Activated CD4-positive, alpha-beta memory T cell treated with anti-CD3 and anti-CD28 coated beads, Interleukin-2, amount 10 ng/mL, durations not matched to agents 7 days and 5 days (primary cell): ENCODE measurements at regions not wholly inside any gene's neighbourhood (a gene's known extent, or its start where the extent isn't known, plus 50 kb on each side); places are given as distances from the start of the nearest gene placed in this dataset.

Source experiments
- CTCF ChIA-PET: fragments of 350-600 bp; sonication (Branson Sonifier 250); formaldehyde crosslinking; loops from one replicate; lab custom pipeline; 2021; ENCODE audit warnings: antibody characterized with exemption, inconsistent platforms; lab: Charles Lee
- POLR2A ChIA-PET: fragments of 350-600 bp; sonication (Branson Sonifier 250); formaldehyde crosslinking; loops from one replicate; lab custom pipeline; 2021; ENCODE audit warnings: antibody characterized with exemption; lab: Charles Lee
- DNase-seq: peaks from one replicate; pipeline ENCODE4 v3.0.0-alpha.2; 2020
- H3K27ac Mint-ChIP-seq: one replicate; pipeline ENCODE4 v1.8.0; 2021; ENCODE audit warnings: mild to moderate bottlenecking, mixed read lengths
- H3K27me3 Mint-ChIP-seq: one replicate; pipeline ENCODE4 v1.8.0; 2021; ENCODE audit warnings: mixed read lengths
- H3K36me3 Mint-ChIP-seq: one replicate; pipeline ENCODE4 v1.8.0; 2021; ENCODE audit warnings: low read depth, mixed read lengths
- H3K4me1 Mint-ChIP-seq: one replicate; pipeline ENCODE4 v1.8.0; 2021; ENCODE audit warnings: mixed read lengths
- H3K4me3 Mint-ChIP-seq: one replicate; pipeline ENCODE4 v1.8.0; 2021; ENCODE audit warnings: mild to moderate bottlenecking, mixed read lengths
- H3K9me3 Mint-ChIP-seq: one replicate; pipeline ENCODE4 v1.8.0; 2021; ENCODE audit warnings: mixed read lengths

GRCh38 chr11:115078461-115079438, 400.4 kb downstream of the NXPE2 start:
- CTCF ChIA-PET: no interaction called here
- Mint-ChIP-seq H3K9me3 (no peaks in the 10 kb centered on the region), H3K4me3 (no peak overlapping the region), H3K4me1 (no peaks in the 10 kb centered on the region), H3K27me3 (peaks cover 2% of the 10 kb centered on the region), H3K36me3 (no peaks in the 10 kb centered on the region), H3K27ac (no peak overlapping the region)
- no peak for DNase-seq
- POLR2A ChIA-PET: no interaction called here

GRCh38 chr11:115080923-115081680, 402.8 kb downstream of the NXPE2 start:
- no peaks in the 10 kb centered on the region for H3K4me1 Mint-ChIP-seq
- CTCF ChIA-PET: interaction anchor here (0.5 kb wide), 1 partner anchor 907 kb away, joined by 3 read pairs; no protein-coding TSS in a partner anchor
- no peak overlapping the region for H3K4me3 Mint-ChIP-seq

GRCh38 chr11:115081972-115082371, 403.6 kb downstream of the NXPE2 start:
- no peak overlapping the region for H3K4me3 Mint-ChIP-seq
- H3K27ac Mint-ChIP-seq: no peak overlapping the region
- no peaks in the 10 kb centered on the region for H3K27me3 Mint-ChIP-seq
- H3K9me3 Mint-ChIP-seq: no peaks in the 10 kb centered on the region
- no peaks in the 10 kb centered on the region for H3K4me1 Mint-ChIP-seq
- POLR2A ChIA-PET: no interaction called here
- DNase-seq: no peak
- H3K36me3 Mint-ChIP-seq: no peaks in the 10 kb centered on the region
- CTCF ChIA-PET: no interaction called here

More at GRCh38 chr11:115080923-115081680, 402.8 kb downstream of the NXPE2 start:
- H3K36me3 Mint-ChIP-seq: no peaks in the 10 kb centered on the region
- H3K27ac Mint-ChIP-seq: no peak overlapping the region
- POLR2A ChIA-PET: no interaction called here
- no peaks in the 10 kb centered on the region for H3K9me3 Mint-ChIP-seq
- DNase-seq: no peak
- H3K27me3 Mint-ChIP-seq: peaks cover 2% of the 10 kb centered on the region

- CTCF ChIA-PET: no interaction called here
- POLR2A ChIA-PET: no interaction called here
- H3K27me3 Mint-ChIP-seq: no peaks in the 10 kb centered on the region
- no peaks in the 10 kb centered on the region for H3K36me3 Mint-ChIP-seq
- H3K4me3 Mint-ChIP-seq: no peak overlapping the region
- no peak for DNase-seq
- no peak overlapping the region for H3K27ac Mint-ChIP-seq
- no peaks in the 10 kb centered on the region for H3K4me1 Mint-ChIP-seq
- H3K9me3 Mint-ChIP-seq: no peaks in the 10 kb centered on the region
Observed at GRCh38 chr11:115083144-115083806, 404.9 kb downstream of the NXPE2 start.

- Mint-ChIP-seq H3K27ac (no peak overlapping the region), H3K27me3 (no peaks in the 10 kb centered on the region), H3K4me3 (no peak overlapping the region), H3K4me1 (no peaks in the 10 kb centered on the region), H3K36me3 (no peaks in the 10 kb centered on the region), H3K9me3 (no peaks in the 10 kb centered on the region)
- POLR2A ChIA-PET: no interaction called here
- DNase-seq: no peak
- CTCF ChIA-PET: no interaction called here
Observed at GRCh38 chr11:115084231-115084630, 405.9 kb downstream of the NXPE2 start.

GRCh38 chr11:115085461-115086210, 407.3 kb downstream of the NXPE2 start:
- Mint-ChIP-seq H3K27ac (no peak overlapping the region), H3K9me3 (no peaks in the 10 kb centered on the region), H3K27me3 (no peaks in the 10 kb centered on the region), H3K36me3 (no peaks in the 10 kb centered on the region), H3K4me1 (no peaks in the 10 kb centered on the region), H3K4me3 (no peak overlapping the region)
- CTCF ChIA-PET: no interaction called here
- no peak for DNase-seq
- POLR2A ChIA-PET: no interaction called here

GRCh38 chr11:115087791-115088190, 409.5 kb downstream of the NXPE2 start:
- POLR2A ChIA-PET: no interaction called here
- Mint-ChIP-seq H3K36me3 (no peaks in the 10 kb centered on the region), H3K4me1 (no peaks in the 10 kb centered on the region), H3K27ac (no peak overlapping the region), H3K9me3 (no peaks in the 10 kb centered on the region), H3K4me3 (no peak overlapping the region), H3K27me3 (no peaks in the 10 kb centered on the region)
- DNase-seq: no peak
- CTCF ChIA-PET: no interaction called here

- Mint-ChIP-seq H3K4me1 (no peaks in the 10 kb centered on the region), H3K9me3 (no peaks in the 10 kb centered on the region), H3K4me3 (no peak overlapping the region), H3K27ac (no peak overlapping the region), H3K36me3 (no peaks in the 10 kb centered on the region), H3K27me3 (no peaks in the 10 kb centered on the region)
- CTCF ChIA-PET: no interaction called here
- POLR2A ChIA-PET: no interaction called here
- no peak for DNase-seq
Observed at GRCh38 chr11:115092516-115092915, 411.7 kb downstream of the CADM1 start.

GRCh38 chr11:115097796-115098408, 406.3 kb downstream of the CADM1 start:
- POLR2A ChIA-PET: no interaction called here
- no peak overlapping the region for H3K4me3 Mint-ChIP-seq
- H3K36me3 Mint-ChIP-seq: no peaks in the 10 kb centered on the region
- no peaks in the 10 kb centered on the region for H3K4me1 Mint-ChIP-seq
- no peak overlapping the region for H3K27ac Mint-ChIP-seq
- no peaks in the 10 kb centered on the region for H3K27me3 Mint-ChIP-seq
- CTCF ChIA-PET: no interaction called here
- DNase-seq: no peak
- no peaks in the 10 kb centered on the region for H3K9me3 Mint-ChIP-seq

- no peaks in the 10 kb centered on the region for H3K4me1 Mint-ChIP-seq
- H3K27me3 Mint-ChIP-seq: no peaks in the 10 kb centered on the region
- no peak for DNase-seq
- no peaks in the 10 kb centered on the region for H3K9me3 Mint-ChIP-seq
- H3K27ac Mint-ChIP-seq: no peak overlapping the region
- H3K4me3 Mint-ChIP-seq: no peak overlapping the region
- no peaks in the 10 kb centered on the region for H3K36me3 Mint-ChIP-seq
- CTCF ChIA-PET: no interaction called here
- POLR2A ChIA-PET: no interaction called here
Observed at GRCh38 chr11:115100706-115101105, 403.5 kb downstream of the CADM1 start.

GRCh38 chr11:115103921-115104320, 400.3 kb downstream of the CADM1 start:
- H3K9me3 Mint-ChIP-seq: no peaks in the 10 kb centered on the region
- no peaks in the 10 kb centered on the region for H3K27me3 Mint-ChIP-seq
- no peaks in the 10 kb centered on the region for H3K36me3 Mint-ChIP-seq
- CTCF ChIA-PET: no interaction called here
- H3K27ac Mint-ChIP-seq: no peak overlapping the region
- no peak for DNase-seq
- H3K4me3 Mint-ChIP-seq: no peak overlapping the region
- POLR2A ChIA-PET: no interaction called here
- H3K4me1 Mint-ChIP-seq: no peaks in the 10 kb centered on the region

- Mint-ChIP-seq H3K36me3 (no peaks in the 10 kb centered on the region), H3K27me3 (no peaks in the 10 kb centered on the region), H3K9me3 (no peaks in the 10 kb centered on the region), H3K4me3 (no peak overlapping the region), H3K27ac (no peak overlapping the region), H3K4me1 (no peaks in the 10 kb centered on the region)
- POLR2A ChIA-PET: no interaction called here
- DNase-seq: no peak
- CTCF ChIA-PET: no interaction called here
Observed at GRCh38 chr11:115104851-115105453, 399.3 kb downstream of the CADM1 start.
